Left hindlimb (tissue), 1 donor: ENCODE measurements at regions not wholly inside any gene's neighbourhood (a gene's known extent, or its start where the extent isn't known, plus 50 kb on each side); places are given as distances from the start of the nearest gene placed in this dataset.
"Not testable (repeated sequence)": the region's sequence is repeated elsewhere in the genome, so short reads cannot be mapped to it uniquely, and the experiment has no call there.

ENCODE experiments used
- DNase-seq: peaks from one replicate; pipeline ENCODE4 v3.0.0-alpha.2; 2018

GRCh38 chr3:105284876-105285275 is 81.8 kb upstream of the ALCAM start:
- no peak for DNase-seq

GRCh38 chr3:105285653-105286241 is 81.0 kb upstream of the ALCAM start:
- no peak for DNase-seq

GRCh38 chr3:105293441-105293840 is 73.3 kb upstream of the ALCAM start:
- no peak for DNase-seq

GRCh38 chr3:105296182-105296822 is 70.4 kb upstream of the ALCAM start:
- not testable (repeated sequence) for DNase-seq

- DNase-seq = no peak
These were observed 62.2 kb upstream of the ALCAM start for GRCh38 chr3:105304487-105304886.

- no peak for DNase-seq
These were observed 51.6 kb upstream of the ALCAM start for GRCh38 chr3:105315144-105315543.

- DNase-seq = no peak
These were observed 50.9 kb upstream of the ALCAM start for GRCh38 chr3:105315815-105316214.

GRCh38 chr3:105316331-105316730 is 50.4 kb upstream of the ALCAM start:
- DNase-seq = no peak
